ENCODE measurements at regions not wholly inside any gene's neighbourhood (a gene's known extent, or its start where the extent isn't known, plus 50 kb on each side); places are given as distances from the start of the nearest gene placed in this dataset.

- TF ChIP-seq CTCF (IDR thresholded peaks at IDR 0.05) (no peak), POLR2AphosphoS5 (IDR thresholded peaks at IDR 0.05; ENCODE audit: insufficient read depth in 1 of 2, low read depth in 1 of 2) (peak in 1 of 2 donors; percentile 35), POLR2A (IDR thresholded peaks at IDR 0.05) (no peak)
Measured at GRCh38 chr13:105814219-105814901, 721.1 kb downstream of the EFNB2 start.

Measured in vagina (tissue), 2 donors.